Adrenal gland (tissue), 9 donors: ENCODE measurements at regions not wholly inside any gene's neighbourhood (a gene's known extent, or its start where the extent isn't known, plus 50 kb on each side); places are given as distances from the start of the nearest gene placed in this dataset.

Experiments used
- DNase-seq, 7 donors: peaks; one replicate each; pipeline ENCODE4 v3.0.0-alpha.2; 2019 to 2020
- H3K27ac ChIP-seq, 5 donors: fragments of 200-600 bp; sonication (generic) in 4 of 5; 1 replicate in 3 of 5; 2 replicates in 2 of 5; pipeline versions ENCODE4 v1.5.1 to v1.8.0; 2016 to 2020; ENCODE audit warnings: mild to moderate bottlenecking in 1 of 5
- H3K27me3 ChIP-seq: fragments of 200-600 bp; 2 replicates; pipeline ENCODE4 v1.8.0; 2021
- H3K36me3 ChIP-seq, 2 donors: fragments of 200-600 bp; replicated peaks in 1 of 2; 1 replicate in 1 of 2; 2 replicates in 1 of 2; pipeline versions ENCODE4 v1.5.1 to v1.8.0; 2018 to 2022
- H3K4me1 ChIP-seq, 2 donors: fragments of 200-600 bp; replicated peaks in 1 of 2; 1 replicate in 1 of 2; 2 replicates in 1 of 2; pipeline versions ENCODE4 v1.5.1 to v1.8.0; 2018 to 2021
- H3K4me3 ChIP-seq, 4 donors: fragments of 200-600 bp; sonication (generic) in 3 of 4; one replicate each; pipeline ENCODE4 v1.5.1; 2016 to 2018
- H3K9me3 ChIP-seq, 3 donors: fragments of 200-600 bp; sonication (generic) in 1 of 3; replicated peaks in 1 of 3; 1 replicate in 2 of 3; 2 replicates in 1 of 3; pipeline versions ENCODE4 v1.5.1 to v1.8.0; 2016 to 2021
- POLR2A ChIP-seq, 2 donors: fragments of 450-650 bp; IDR thresholded peaks; one replicate each; pipeline ENCODE4 v1.6.1; 2017; ENCODE audit warnings: antibody characterized with exemption in 2 of 2, mild to moderate bottlenecking in 2 of 2, moderate library complexity in 1 of 2
- WGBS, 4 donors: extraction: QIAGEN DNeasy Blood & Tissue Kit in 2 of 4; methylation state at CpG; one replicate each; pipeline versions ENCODE4 v1.1.5 to v1.1.7; 2013 to 2017; 5-methylcytosine and 5-hydroxymethylcytosine counted together
- intact Hi-C, 2 donors: fragments of 100-400 bp; cut with DNase I; formaldehyde crosslinking; loops; one replicate each; pipeline versions ENCODE4 v1.14.1 to v1.15.0; 2022 to 2023
- TF ChIP-seq, protein P1 (sequence below), 6 experiments: fragments of 450-650 bp in 4 of 6; fragments of 200-600 bp in 2 of 6; sonication (generic) in 1 of 6; IDR thresholded peaks; 1 replicate in 5 of 6; 2 replicates in 1 of 6; pipeline versions ENCODE4 v1.5.1 to v1.8.0; 2016 to 2021; ENCODE audit warnings: antibody characterized with exemption in 6 of 6, mild to moderate bottlenecking in 2 of 6, moderate library complexity in 1 of 6
- donor health status: healthy with polysubstance abuse.
- donor health status: Bipolar disorder and iron deficiency.
- donor health status: DM: yes; HTN: yes; CAD: no.
- donor health status: DM: no; HTN: no; CAD: no.
- donor health status: DM: no; HTN: no; CAD: no.

DNA sequence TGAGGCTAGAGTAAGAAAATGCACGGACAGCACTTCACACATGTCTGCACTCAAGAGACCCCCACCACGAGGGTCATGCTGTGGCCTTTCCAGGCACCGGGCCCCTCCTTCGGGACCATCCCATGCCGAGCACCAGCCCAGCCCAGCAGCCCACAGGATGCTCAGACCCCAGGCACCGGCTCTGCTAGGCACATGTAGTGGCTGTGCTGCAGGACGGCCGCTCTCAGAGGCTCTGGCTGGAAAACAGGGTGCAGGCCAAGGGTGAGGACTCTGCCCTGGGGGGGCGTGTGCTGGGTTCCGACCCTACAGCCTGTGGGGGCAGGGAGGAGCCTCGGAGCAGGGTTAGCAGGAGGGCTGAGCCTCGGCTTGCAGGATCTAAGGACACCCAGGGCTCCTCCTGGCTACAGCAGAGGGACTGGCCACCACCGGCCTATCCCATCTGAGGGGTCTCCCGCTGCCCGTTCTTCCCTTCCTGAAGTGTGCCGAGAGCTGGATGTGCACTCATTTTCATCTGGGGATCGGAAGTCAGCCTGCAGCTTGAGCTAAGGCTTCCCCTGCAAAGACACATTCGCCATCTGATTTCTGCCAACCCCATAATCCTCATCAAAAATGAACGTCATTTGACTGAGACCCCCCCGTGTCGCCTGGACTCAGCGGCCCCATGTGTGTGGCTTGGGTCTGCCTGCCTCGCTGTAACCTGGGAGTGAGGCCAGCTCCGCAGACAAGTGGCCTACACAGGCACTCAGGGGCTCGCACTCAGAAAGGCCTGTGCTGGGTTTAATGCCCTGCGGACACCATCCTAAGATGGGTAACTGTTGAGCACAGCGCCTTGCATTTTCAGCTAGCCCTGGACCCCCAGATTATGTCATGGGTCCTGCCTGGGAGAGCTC, 293.1 kb upstream of the FOXF1 start:
- no peaks in the 10 kb centered on the region for H3K9me3 ChIP-seq
- DNase-seq = peak in 1 of 7 donors; percentile 23
- no peaks in the 10 kb centered on the region for H3K27me3 ChIP-seq
- WGBS, 4 donors = 70 to 91% (median 82%) methylated on average over 13 to 27 of the region's 27 CpGs
- intact Hi-C loops = no loop called here
- no peaks in the 10 kb centered on the region for H3K36me3 ChIP-seq
- H3K27ac ChIP-seq = no peak overlapping the region
- peaks cover 3 to 6% of the 10 kb centered on the region in 2 donors for H3K4me1 ChIP-seq
- no peak overlapping the region for H3K4me3 ChIP-seq
- no peak for TF ChIP-seq POLR2A (IDR thresholded peaks at IDR 0.05)
- TF ChIP-seq, protein P1, sequence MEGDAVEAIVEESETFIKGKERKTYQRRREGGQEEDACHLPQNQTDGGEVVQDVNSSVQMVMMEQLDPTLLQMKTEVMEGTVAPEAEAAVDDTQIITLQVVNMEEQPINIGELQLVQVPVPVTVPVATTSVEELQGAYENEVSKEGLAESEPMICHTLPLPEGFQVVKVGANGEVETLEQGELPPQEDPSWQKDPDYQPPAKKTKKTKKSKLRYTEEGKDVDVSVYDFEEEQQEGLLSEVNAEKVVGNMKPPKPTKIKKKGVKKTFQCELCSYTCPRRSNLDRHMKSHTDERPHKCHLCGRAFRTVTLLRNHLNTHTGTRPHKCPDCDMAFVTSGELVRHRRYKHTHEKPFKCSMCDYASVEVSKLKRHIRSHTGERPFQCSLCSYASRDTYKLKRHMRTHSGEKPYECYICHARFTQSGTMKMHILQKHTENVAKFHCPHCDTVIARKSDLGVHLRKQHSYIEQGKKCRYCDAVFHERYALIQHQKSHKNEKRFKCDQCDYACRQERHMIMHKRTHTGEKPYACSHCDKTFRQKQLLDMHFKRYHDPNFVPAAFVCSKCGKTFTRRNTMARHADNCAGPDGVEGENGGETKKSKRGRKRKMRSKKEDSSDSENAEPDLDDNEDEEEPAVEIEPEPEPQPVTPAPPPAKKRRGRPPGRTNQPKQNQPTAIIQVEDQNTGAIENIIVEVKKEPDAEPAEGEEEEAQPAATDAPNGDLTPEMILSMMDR (IDR thresholded peaks at IDR 0.05) = no peak

DNA sequence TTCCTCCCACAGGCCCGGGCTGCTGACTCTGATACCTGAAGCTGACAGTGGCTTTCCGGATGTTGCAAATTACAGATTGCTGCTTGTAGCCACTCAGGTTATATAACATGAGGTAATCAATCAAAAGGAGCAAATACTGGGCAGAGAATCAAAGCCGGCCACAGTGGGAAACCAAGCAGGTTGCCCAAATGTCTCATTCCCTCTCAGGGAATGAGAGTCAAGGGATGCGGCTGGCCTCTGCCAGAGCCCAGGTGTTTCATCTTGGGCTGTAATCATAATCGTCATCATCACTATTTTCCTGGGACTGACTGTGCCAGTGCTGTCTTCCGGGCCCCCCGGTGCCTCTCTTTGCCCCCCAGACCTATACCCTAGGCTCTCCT, 292.4 kb upstream of the FOXF1 start:
- intact Hi-C loops = no loop called here
- no peaks in the 10 kb centered on the region for H3K36me3 ChIP-seq
- H3K4me3 ChIP-seq = no peak overlapping the region
- H3K27ac ChIP-seq = no peak overlapping the region
- DNase-seq = peak in 1 of 7 donors; percentile 5
- TF ChIP-seq, protein P1 (IDR thresholded peaks at IDR 0.05) = no peak
- TF ChIP-seq POLR2A (IDR thresholded peaks at IDR 0.05) = no peak
- peaks cover under 1% of the 10 kb centered on the region for H3K27me3 ChIP-seq
- WGBS, 4 donors = 68 to 78% (median 73%) methylated on average over 5 to 7 of the region's 7 CpGs
- H3K9me3 ChIP-seq = no peaks in the 10 kb centered on the region
- H3K4me1 ChIP-seq = peaks cover 3 to 6% of the 10 kb centered on the region in 2 donors

DNA sequence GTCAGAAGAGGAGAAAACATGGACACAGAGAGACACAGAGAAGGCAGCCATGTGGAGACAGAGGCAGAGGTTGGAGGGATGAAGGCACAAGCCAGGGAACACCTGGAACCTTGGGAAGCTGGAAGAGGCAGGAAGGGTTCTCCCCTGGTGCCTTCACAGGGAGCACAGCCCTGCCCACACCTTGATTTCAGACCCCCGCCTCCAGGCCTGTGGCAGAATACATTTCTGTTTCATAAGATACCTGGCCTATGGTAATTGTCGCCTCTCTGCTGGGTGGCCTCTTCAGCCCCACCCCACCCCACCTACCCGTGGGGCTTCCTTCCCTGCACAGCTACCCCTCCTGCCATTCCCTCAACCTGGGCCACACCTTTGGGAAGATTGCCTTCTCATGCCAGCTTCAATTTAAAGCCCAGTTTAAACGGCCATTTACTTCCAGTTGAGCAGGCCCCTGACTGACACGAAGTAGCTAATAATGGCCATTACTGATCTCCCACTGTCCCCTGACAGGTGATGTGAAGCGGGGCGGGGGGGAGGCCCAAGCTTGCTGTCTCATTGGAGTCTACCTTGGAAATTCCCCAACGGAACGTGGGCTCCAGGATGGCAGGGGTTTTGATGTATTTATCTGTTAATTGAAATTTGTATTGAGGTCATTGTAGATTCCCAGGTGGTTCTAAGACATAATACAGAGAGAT, 291.7 kb upstream of the FOXF1 start:
- H3K36me3 ChIP-seq = no peaks in the 10 kb centered on the region
- intact Hi-C loops = no loop called here

More for the DNA sequence above, 291.7 kb upstream of the FOXF1 start:
- no peak overlapping the region for H3K4me3 ChIP-seq
- TF ChIP-seq, protein P1 (IDR thresholded peaks at IDR 0.05) = no peak
- no peak for TF ChIP-seq POLR2A (IDR thresholded peaks at IDR 0.05)
- 60 to 73% (median 65%) methylated on average over 9 of the region's 9 CpGs for WGBS, 4 donors
- H3K4me1 ChIP-seq = peaks cover 3 to 6% of the 10 kb centered on the region in 2 donors
- H3K9me3 ChIP-seq = no peaks in the 10 kb centered on the region
- peak in 1 of 7 donors; percentile 17 for DNase-seq
- H3K27me3 ChIP-seq = peaks cover 3% of the 10 kb centered on the region
- H3K27ac ChIP-seq = no peak overlapping the region
